DMS153 treated with DMSO at 0.1 percent for 48 hours (cell line): ENCODE measurements at regions not wholly inside any gene's neighbourhood (a gene's known extent, or its start where the extent isn't known, plus 50 kb on each side); places are given as distances from the start of the nearest gene placed in this dataset.
"Not testable (repeated sequence)": the region's sequence is repeated elsewhere in the genome, so short reads cannot be mapped to it uniquely, and the experiment has no call there.

Experiments
- DNase-seq: peaks from one replicate; lab custom pipeline; 2025; ENCODE audit not compliant: unreplicated experiment; lab: John Stamatoyannopoulos, UW

DNA sequence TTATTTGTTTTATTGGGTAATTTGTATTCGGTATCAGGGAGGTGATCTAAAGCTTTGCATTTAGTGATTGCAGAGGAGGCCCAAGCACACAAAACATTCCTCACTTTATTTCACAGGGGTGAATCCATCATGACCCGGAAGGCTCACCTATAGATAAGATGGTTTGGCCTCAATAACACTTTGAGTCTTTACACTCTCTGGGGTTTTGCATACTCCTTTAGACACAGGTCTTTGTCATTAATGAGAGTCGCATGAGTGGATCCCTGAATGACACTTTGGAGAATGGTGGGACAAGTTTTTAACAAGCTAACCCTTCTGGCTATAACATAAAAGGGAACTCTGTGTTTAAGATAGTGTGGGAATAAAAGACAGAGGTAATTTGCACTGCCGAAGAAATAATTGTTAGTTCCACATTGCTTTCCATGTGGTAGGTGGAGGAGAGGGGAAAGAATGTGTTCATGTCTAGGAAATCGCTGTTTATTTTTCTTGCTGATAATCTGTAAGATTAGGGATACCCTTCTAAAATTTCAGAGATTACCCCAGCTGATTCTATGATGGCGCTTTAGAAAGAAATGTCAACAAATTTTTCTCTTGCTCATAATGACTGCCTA is 455.8 kb downstream of the TFEC start:
- no peak for DNase-seq

DNA sequence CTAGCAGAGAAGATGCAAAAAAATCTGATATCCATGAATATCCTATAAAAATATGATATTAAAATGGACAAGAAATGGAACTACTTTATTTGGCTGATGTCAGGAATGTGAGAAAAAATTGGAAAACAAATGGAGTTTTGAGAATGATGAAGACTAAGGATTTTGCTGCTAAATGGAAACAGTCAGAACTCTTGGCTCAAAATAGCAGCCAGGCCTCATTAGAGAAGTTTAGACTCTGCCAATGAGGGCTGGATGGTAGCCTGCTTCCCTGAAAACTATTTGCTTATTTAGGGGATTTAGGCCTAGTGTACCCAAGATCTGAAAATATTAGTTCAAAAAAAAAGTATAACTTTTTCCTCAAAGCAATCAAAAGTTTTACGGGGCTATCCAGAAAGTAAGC is 458.5 kb downstream of the TFEC start:
- no peak for DNase-seq

DNA sequence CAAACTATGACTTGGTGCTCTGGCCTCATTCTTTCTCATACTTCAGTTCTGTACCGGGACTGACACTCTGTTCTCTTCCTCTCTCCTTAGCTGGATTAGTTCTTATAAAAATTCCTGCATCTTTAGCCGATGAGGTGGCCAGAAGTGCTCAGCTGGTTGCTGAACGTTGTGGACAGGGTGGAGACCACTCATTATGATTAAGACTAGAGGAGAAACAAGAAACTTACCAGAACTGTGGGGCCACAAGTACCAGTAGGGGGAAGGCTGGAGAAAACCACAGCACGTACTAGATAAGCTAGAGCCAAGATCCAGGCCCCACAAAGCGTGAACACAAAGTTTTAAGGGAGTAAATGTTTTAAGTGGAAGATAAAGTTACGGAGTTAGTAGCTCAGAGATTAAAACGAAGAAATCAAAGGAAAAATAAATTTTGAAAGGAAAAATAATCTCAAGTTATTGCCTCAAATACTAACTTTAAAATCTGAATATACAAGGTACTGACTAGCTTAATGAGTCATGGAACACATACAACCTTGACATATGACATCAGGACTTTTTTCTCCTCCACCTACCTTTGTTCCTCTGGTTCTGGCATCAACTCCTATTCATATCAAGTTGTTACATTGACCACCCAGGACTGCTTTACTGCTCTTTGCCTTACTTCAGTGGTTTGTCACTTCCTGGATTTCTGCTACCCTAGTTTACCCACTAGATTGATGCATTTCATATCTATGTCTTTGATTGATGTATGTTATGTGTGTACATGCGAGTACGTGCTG is 469.0 kb downstream of the TFEC start:
- DNase-seq, result no peak

DNA sequence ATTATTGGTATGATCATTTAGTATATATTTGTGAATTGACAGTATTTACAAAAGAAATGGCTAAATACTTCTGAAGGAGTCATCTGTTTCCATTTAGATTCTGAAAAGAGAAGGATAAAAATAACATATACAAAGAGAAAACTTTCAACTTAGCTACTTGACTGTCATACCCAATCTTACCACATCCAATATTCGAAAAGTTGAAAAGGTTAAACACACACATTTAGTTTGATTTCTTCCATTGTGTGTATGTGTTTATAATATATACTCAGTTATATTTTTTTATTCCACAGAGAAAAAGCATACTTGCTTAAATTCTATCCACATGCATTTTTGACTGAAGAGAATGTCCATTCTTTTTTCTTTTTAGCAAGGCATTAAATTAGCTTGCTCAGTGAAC is 470.7 kb downstream of the TFEC start:
- DNase-seq, result no peak

DNA sequence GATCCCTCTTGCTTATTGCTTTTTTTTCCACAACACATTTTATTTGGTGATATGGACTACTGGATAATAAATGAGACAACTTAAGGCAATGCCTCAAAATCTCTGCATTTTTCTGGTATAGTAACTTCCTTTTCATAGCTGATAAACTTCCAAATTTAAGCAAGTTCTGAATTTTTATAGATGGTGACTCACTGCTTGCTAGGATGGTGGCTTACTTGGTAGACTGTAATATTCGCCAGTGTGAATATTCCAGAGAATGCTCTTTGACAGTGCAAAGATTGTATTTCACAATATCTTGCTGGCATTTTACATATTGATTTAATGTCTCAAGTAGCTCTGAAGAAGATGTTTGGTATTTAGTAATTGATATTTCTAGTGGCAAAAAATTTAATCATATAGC is 472.4 kb downstream of the TFEC start:
- no peak for DNase-seq

DNA sequence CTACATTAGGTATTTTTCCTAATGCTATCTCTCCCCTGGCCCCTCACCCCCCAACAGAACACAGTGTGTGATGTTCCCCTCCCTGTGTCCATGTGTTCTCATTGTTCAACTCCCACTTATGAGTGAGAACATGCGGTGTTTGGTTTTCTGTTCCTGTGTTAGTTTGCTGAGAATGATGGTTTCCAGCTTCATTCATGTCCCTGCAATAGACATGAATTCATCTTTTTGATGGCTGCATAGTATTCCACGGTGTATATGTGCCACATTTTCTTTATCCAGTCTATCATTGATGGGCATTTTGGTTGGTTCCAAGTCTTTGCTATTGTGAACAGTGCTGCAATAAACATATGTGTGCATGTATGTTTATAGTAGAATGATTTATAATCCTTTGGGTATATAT is 473.3 kb downstream of the TFEC start:
- DNase-seq, result not testable (repeated sequence)

DNA sequence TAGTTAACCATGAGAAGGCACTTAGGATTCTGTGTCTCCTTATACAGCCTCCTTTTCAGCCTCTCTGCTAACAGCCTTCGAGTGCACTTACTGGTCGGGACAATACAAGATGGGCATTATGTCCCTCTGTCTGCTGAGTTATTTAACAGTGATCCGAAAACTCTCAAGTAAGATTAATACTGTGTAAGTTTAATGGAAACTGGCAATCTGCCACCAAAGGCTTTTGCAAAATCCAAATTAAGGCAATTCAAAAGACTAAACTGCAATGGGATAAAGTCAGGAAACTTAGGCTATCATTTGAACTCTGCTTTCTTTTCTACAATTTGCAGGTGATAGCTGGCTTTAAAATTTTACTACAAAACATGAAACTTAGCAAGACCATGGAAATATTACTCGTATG is 477.8 kb downstream of the TFEC start:
- no peak for DNase-seq

DNA sequence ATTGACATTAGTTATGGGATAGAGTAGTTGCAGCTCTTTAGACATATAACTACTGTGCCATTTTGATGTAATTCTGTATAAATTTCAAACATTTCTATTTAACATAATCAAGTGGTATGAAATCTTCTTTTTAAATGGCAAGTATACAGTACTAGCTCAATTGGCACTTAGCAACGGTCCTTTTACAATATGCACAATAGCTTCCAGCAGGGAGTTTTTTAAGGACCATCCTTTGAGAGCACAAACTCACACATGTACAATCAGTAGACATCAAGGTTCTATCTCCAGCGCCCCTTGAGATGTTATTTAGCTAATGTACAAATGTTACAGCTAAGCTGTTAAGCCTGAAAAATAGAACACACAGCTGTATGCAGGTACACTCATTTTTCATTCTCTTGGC is 480.7 kb downstream of the TFEC start:
- DNase-seq, result no peak

DNA sequence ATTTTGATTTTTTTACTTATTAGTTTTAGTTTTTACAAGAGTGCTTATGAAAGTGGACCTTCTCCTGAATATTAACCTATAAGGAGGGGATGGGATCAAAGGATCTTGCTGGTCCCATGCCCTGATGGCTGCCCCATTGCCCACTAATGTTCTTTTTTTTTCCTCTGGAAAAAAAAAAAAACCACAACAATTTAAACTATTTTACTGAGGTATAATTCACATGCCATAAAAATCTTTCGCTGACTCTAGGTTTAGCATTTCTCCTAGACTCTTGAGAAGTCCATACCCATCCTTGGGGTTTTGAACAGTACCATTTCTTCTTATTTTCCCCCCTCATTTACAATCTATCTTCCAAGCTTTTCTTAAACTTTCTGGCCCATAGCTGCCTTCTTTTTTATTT is 481.8 kb downstream of the TFEC start:
- DNase-seq, result no peak

DNA sequence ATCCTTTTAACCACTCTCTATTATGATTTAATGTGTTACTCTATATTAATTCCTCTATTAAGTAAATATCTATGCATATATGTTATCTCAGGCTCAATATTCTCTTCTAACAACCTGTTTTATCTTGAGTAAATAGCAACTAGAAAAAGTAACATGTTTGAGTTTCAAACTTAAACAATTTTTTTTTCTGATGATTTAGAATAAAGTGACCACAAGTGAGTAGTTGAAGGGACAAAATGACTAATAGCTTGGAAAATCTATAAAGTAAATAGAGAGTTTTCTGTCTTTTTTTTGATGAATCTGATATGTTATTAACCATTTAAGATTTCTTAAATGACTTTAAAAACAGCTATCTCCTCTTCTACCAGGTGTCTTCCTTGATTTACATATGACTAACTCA is 483.8 kb downstream of the TFEC start:
- DNase-seq, result no peak

DNA sequence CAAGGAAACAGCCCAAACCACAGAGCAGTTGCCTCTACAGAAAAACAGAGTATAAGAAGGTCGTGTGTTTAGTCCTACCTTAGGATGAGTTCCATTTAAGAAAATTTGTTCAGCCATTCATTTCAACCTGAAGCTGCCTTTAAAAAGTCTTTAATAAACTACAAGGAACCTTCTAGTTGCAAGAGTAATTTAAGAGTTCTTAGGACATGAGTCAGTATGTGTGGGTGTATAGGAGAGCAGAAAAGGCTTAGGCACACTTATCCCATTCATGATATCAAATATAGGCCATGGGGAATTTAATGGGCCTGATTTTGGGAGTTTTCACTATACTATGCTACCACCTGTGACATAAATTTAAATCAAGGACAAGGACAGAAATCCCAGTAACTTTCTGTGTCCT is 496.8 kb downstream of the TFEC start:
- DNase-seq, result no peak

DNA sequence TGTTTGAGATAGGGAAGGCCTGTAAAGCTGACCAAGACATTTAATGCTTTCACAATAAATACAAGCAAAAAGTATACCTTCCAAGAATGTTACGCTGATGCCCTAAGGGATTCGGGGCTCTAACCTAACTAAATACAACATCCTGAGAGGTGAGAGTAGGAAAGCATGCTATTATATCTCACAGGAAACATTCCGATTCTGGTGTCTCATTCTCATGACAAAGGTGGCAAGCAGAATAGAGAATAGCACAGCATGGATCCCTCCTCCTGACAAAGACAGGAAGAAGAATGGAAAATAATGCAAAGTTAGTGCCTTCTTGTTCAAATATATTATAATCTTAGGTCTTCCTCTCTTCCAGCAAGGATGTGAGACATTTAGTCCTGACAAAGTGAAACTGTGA is 504.3 kb downstream of the TFEC start:
- no peak for DNase-seq

DNA sequence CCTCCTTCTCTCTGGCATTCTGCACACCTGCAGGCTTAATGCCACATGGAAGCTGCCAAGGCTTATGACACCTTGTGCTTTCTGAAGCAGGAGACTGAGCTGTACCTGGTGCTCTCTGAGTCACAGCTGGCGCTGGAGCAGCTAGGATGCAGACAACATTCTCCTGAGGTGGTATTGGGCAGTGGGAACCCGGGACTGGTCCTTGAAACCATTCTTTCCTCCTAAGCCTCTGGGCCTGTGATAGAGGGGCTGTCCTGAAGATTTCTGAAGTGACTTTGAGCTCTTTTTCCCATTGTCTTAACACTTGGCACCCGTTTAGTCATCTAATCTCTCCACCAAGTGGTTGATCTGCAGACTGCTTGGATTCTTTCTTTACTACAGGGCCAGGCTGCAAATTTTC is 508.4 kb downstream of the TFEC start:
- no peak for DNase-seq

DNA sequence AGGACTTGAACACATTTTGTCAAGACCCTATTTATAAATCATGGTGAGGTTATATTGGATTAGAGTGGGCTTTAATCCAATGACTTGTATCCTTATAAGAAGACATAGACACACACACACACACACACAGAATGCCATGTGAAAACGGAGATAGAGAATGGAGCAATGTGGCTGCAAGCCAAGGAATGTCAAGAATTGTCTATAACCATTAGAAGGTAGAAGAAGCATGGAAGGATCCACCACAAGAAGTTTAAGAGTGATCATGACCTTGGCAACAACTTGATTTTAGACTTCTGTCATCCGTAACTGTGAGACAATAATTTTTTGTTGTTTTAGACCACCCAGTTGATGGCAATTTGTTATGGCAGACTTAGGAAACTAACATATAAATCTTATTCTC is 514.2 kb downstream of the TFEC start:
- DNase-seq, result no peak

DNA sequence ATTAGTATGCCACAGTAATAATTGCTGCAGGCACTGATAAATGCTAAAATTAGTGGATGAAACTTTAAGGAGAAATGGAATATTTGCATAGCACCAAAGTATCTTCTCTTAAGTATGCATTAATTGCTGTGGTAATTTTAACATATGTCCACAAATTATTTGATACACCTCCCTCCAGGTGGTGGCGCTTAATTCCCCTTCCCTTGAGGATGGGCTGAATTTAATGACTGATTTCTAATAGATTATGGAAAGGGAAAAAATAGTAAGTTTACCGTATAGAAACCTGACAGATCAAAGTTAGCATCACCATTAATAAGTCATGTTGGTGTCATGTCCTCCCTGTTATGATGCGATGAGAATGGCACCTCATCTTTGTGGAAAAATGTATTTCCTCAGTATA is 519.2 kb downstream of the TFEC start:
- DNase-seq, result no peak

DNA sequence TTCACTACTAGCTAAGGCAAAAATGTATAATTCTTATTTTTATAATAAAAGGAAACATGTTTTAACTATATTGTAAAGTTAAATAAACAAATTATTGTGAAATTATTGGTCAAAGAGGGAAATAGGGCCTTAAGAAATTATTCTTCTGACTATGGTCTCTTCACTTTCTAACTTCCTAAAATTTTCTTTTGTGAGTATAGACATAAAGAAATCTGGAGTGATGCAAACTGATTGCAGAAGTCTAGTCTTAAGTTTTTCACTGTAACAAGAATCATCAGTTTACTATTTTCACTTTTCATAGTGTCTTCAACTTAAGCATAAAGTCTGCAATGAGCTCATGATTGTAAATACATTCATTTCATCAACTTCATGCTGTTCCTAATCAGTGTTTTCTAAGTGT is 525.4 kb downstream of the TFEC start:
- no peak for DNase-seq

DNA sequence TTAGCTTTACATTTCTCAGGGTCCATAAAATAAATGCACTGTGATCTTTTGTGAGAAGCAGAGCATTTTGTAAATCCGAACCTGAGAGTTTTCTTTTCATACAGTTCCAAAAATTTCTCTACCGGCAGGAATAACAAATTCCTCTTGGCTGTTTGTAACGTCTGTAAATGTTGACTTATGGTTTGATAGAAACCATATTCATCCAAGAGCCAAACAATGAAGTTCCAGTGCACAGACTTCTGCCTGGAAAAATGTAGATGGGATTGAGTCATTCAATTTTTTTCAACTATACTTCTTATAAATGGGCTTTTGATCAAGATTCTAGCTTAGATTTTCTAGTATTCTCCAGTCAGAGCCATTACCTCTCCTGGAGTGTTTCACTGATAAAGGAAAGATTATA is 530.6 kb downstream of the TFEC start:
- DNase-seq, result no peak

DNA sequence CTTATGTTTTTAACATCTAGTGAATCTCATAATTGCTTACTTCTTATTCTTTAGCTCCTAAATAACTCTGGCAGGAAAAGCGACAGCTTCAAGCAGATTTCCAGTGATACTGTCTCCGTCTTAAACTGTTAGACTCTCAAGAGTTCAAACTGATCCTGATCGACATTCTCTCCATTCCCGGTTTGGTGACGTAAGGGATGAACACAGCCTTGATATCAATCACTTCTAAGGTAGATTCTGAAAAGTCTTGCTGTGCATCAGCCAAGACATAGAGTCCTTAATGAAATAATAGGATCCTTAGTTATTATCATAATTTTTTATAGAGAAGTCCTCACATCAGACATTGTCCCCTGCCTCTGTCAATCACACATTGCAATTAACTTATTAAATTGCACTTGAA is 534.6 kb downstream of the TFEC start:
- DNase-seq, result no peak

DNA sequence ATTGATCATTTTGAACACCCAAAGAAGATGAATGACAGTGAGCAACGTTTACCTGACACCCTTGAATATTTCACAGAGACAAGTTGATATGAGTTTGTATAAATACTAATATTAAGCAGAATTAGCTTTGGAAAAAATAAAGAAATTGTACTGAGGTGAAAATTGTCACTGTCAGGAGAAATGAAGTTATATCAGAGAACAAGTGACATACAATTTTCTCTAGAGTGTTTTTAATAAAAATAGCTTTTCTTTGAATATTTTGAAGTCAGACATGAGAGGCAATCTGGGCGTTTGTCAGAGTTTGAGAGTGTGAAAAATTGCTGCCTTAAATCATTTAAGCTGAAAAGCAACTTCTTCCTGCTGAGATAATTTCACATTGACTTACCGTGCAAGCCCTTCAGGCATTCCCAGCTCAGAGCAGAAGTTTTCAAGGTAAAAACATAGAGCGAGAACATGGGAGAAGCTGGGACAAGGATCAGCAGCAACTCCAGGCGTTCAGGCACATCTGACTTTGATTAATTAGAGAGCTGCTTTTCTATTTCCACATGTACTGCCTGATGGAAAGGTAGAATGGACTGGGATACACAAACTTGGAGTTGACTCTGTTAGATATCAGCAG is 535.9 kb downstream of the TFEC start:
- DNase-seq, result no peak

DNA sequence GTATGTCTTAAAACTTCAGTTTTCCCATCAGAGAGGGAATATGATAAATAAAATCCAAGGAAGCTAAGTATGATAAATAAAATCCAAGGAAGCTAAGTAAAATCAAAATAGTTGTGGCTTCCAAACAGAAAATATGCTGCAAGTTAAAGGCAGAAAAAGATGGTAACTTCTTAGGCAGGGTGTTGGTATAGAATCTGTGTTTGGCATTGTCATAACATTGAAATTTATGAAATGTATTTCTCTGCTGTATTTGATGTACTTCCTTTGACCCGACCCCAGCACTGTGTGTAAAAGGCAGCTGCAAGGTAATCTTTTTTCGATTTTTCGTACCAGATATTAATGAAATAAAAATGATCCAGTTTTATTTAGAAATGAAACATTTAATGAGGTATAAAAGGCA is 537.2 kb downstream of the TFEC start:
- no peak for DNase-seq

DNA sequence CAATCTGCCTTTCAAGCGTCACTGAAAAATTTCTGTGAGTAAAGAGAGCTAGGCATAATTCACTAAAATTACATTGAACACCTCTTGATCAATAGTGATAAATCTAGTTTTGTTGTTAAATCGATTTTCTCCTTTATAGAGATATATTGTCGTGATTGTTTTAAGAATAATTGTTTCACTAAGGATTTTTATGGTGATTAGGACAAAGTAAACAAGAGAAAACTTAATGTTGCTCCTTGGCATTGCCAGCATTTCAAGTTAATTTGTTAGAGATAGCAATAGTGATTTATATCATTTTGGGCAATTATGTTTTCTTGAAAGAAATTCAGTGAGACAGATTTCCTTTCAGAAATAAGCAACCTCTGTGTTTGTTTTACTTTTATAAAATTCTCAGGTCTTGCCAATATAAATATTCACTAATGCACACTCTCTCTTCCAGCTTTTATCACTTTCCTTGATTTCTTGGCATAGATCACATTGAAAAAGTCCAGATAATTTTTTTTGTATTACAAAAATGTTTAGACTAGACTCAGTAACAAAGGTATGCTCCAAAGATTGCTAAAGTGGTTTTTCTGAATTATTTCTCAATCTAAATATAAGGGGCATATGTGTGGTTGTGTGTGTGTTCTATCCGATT is 538.7 kb downstream of the TFEC start:
- no peak for DNase-seq

DNA sequence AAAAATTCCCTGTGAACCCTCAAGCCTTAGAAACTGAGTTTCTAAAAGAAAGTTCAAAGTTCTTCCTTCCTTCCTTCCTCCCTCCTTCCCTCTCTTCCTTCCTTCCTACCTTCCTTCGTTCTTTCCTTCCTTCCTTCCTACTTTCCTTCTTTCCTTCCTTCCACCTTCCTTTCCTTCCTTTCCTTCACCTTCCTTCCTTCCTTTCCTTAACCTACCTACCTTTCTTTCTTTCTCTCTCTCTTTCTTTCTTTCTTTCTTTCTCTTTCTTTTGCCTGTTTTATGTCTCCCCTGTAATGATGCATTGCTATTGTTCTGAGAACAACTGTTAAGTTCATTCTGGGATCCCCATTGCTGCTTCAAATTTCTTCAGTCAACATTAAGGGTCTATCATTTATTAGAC is 551.1 kb downstream of the TFEC start:
- no peak for DNase-seq
